ENCODE measurements at regions not wholly inside any gene's neighbourhood (a gene's known extent, or its start where the extent isn't known, plus 50 kb on each side); places are given as distances from the start of the nearest gene placed in this dataset.

DNA sequence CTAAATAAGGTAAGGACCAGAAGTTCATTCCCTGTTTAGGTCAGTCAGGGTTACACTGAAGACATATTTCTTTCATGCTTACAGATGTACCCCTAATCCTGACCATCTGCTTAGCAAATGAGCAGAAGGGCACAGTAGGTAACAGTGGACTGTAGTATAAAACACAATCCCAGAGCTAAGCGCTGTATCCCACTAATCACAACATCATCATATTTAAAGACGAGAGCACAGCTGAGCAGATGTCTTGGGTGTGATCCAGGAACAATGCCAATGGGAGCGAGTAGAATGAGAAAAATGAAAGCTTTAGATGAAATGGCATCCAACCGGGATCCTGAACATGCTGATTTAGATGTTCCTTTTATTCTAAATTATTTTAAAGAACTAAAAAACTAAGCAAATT is 213.4 kb downstream of the CCER1 start:
- no peak for TF ChIP-seq POLR2A (IDR thresholded peaks at IDR 0.05)
- TF ChIP-seq, protein P1, sequence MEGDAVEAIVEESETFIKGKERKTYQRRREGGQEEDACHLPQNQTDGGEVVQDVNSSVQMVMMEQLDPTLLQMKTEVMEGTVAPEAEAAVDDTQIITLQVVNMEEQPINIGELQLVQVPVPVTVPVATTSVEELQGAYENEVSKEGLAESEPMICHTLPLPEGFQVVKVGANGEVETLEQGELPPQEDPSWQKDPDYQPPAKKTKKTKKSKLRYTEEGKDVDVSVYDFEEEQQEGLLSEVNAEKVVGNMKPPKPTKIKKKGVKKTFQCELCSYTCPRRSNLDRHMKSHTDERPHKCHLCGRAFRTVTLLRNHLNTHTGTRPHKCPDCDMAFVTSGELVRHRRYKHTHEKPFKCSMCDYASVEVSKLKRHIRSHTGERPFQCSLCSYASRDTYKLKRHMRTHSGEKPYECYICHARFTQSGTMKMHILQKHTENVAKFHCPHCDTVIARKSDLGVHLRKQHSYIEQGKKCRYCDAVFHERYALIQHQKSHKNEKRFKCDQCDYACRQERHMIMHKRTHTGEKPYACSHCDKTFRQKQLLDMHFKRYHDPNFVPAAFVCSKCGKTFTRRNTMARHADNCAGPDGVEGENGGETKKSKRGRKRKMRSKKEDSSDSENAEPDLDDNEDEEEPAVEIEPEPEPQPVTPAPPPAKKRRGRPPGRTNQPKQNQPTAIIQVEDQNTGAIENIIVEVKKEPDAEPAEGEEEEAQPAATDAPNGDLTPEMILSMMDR (IDR thresholded peaks at IDR 0.05), result no peak
